ENCODE measurements at regions not wholly inside any gene's neighbourhood (a gene's known extent, or its start where the extent isn't known, plus 50 kb on each side); places are given as distances from the start of the nearest gene placed in this dataset.

GRCh38 chr6:135789375-135790050 is 62.0 kb upstream of the PDE7B start:
- H3K4me1 ChIP-seq, result no peaks in the 10 kb centered on the region
- WGBS, 2 donors, result 63 to 66% methylated on average over 6 of the region's 6 CpGs
- no peak overlapping the region for H3K4me3 ChIP-seq
- no peak for DNase-seq
- TF ChIP-seq CTCF (IDR thresholded peaks at IDR 0.05), result no peak
- no peaks in the 10 kb centered on the region for H3K27me3 ChIP-seq
- H3K27ac ChIP-seq, result no peak overlapping the region
- intact Hi-C loops (cut with DNase I), result no loop called here
- H3K36me3 ChIP-seq, result no peaks in the 10 kb centered on the region
- no peaks in the 10 kb centered on the region for H3K9me3 ChIP-seq

GRCh38 chr6:135791441-135791840 is 60.1 kb upstream of the PDE7B start:
- Histone ChIP-seq H3K4me1 (no peaks in the 10 kb centered on the region), H3K27me3 (peaks cover 0 to 4% (median 0%) of the 10 kb centered on the region in 3 donors), H3K36me3 (no peaks in the 10 kb centered on the region), H3K27ac (no peak overlapping the region), H3K9me3 (no peaks in the 10 kb centered on the region), H3K4me3 (no peak overlapping the region)
- intact Hi-C loops (cut with DNase I), result no loop called here
- DNase-seq, result no peak
- TF ChIP-seq EP300 (IDR thresholded peaks at IDR 0.05) (no peak), POLR2AphosphoS5 (IDR thresholded peaks at IDR 0.05) (no peak)
- WGBS, 2 donors, result 40 to 74% methylated on average over 4 of the region's 4 CpGs

- Histone ChIP-seq H3K27ac (no peak overlapping the region), H3K4me3 (no peak overlapping the region), H3K9me3 (no peaks in the 10 kb centered on the region), H3K4me1 (no peaks in the 10 kb centered on the region), H3K27me3 (peaks cover 0 to 4% (median 0%) of the 10 kb centered on the region in 3 donors), H3K36me3 (no peaks in the 10 kb centered on the region)
- intact Hi-C loops (cut with DNase I), result no loop called here
- WGBS, 2 donors, result 67 to 72% methylated on average over 7 of the region's 7 CpGs
- no peak for DNase-seq
- TF ChIP-seq CTCF (IDR thresholded peaks at IDR 0.05) (no peak), POLR2A (IDR thresholded peaks at IDR 0.05) (no peak), EP300 (IDR thresholded peaks at IDR 0.05) (no peak), POLR2AphosphoS5 (IDR thresholded peaks at IDR 0.05) (no peak)
Measured at GRCh38 chr6:135796643-135797305, 54.7 kb upstream of the PDE7B start.

GRCh38 chr6:135797361-135797760 is 54.1 kb upstream of the PDE7B start:
- Histone ChIP-seq H3K27ac (no peak overlapping the region), H3K27me3 (peaks cover 0 to 4% (median 0%) of the 10 kb centered on the region in 3 donors), H3K36me3 (no peaks in the 10 kb centered on the region), H3K9me3 (no peaks in the 10 kb centered on the region), H3K4me3 (no peak overlapping the region), H3K4me1 (no peaks in the 10 kb centered on the region)
- intact Hi-C loops (cut with DNase I), result no loop called here
- no peak for DNase-seq
- TF ChIP-seq POLR2AphosphoS5 (IDR thresholded peaks at IDR 0.05) (no peak), CTCF (IDR thresholded peaks at IDR 0.05) (no peak), EP300 (IDR thresholded peaks at IDR 0.05) (no peak), POLR2A (IDR thresholded peaks at IDR 0.05) (no peak)
- WGBS, 2 donors, result 51 to 71% methylated on average over 3 of the region's 3 CpGs

GRCh38 chr6:135798751-135799515 is 52.6 kb upstream of the PDE7B start:
- intact Hi-C loops (cut with DNase I), result no loop called here
- Histone ChIP-seq H3K36me3 (no peaks in the 10 kb centered on the region), H3K4me3 (no peak overlapping the region), H3K9me3 (no peaks in the 10 kb centered on the region), H3K4me1 (no peaks in the 10 kb centered on the region), H3K27ac (no peak overlapping the region), H3K27me3 (peaks cover 0 to 4% (median 0%) of the 10 kb centered on the region in 3 donors)
- WGBS, 2 donors, result 75 to 84% methylated on average over 4 of the region's 4 CpGs
- no peak for TF ChIP-seq EP300 (IDR thresholded peaks at IDR 0.05)
- TF ChIP-seq POLR2A (IDR thresholded peaks at IDR 0.05), result no peak
- TF ChIP-seq CTCF (IDR thresholded peaks at IDR 0.05), result no peak
- no peak for TF ChIP-seq POLR2AphosphoS5 (IDR thresholded peaks at IDR 0.05)
- DNase-seq, result no peak

Data from sigmoid colon (tissue), 6 donors.